ENCODE measurements at regions not wholly inside any gene's neighbourhood (a gene's known extent, or its start where the extent isn't known, plus 50 kb on each side); places are given as distances from the start of the nearest gene placed in this dataset.

- Histone ChIP-seq H3F3A (ENCODE audit: low read depth) (no peaks in the 10 kb centered on the region), H3K36me3 (no peaks in the 10 kb centered on the region), H4K20me1 (ENCODE audit: low read depth) (no peaks in the 10 kb centered on the region), H3K27ac (no peak overlapping the region), H3K9me3 (ENCODE audit: low read depth) (no peaks in the 10 kb centered on the region), H3K9ac (no peak overlapping the region), H3K4me1 (no peaks in the 10 kb centered on the region), H2AFZ (replicated peaks) (no peak overlapping the region), H3K4me3 (no peak overlapping the region), H3K4me2 (no peak overlapping the region), H3K27me3 (no peaks in the 10 kb centered on the region), H3K79me2 (ENCODE audit: low read depth) (no peaks in the 10 kb centered on the region)
- Mint-ChIP-seq H3K4me3 (no peak overlapping the region), H3K36me3 (no peaks in the 10 kb centered on the region), H3K27ac (no peak overlapping the region), H3K4me1 (peaks cover 19% of the 10 kb centered on the region), H3K9me3 (peaks cover 3% of the 10 kb centered on the region), H3K27me3 (ENCODE audit: insufficient read depth, low read depth) (no peaks in the 10 kb centered on the region)
- no peak for DNase-seq (ENCODE audit: low spot score)
- TF ChIP-seq EZH2phosphoT487 (IDR thresholded peaks at IDR 0.05) (no peak), CTCF (IDR thresholded peaks at IDR 0.05) (no peak), EZH2 (IDR thresholded peaks at IDR 0.05) (no peak)
These were observed 52.8 kb upstream of the C3orf49 start for GRCh38 chr3:63766261-63766660.

- H3K27me3 ChIP-seq = no peaks in the 10 kb centered on the region
- Mint-ChIP-seq H3K36me3 (no peaks in the 10 kb centered on the region), H3K9me3 (peaks cover 4% of the 10 kb centered on the region)
These were observed 50.7 kb upstream of the C3orf49 start for GRCh38 chr3:63768386-63768785.

GRCh38 chr3:63768888-63769287 is 50.2 kb upstream of the C3orf49 start:
- no peak overlapping the region for H2AFZ ChIP-seq (replicated peaks)
- TF ChIP-seq EZH2 (IDR thresholded peaks at IDR 0.05) = no peak
- H3K27me3 ChIP-seq = no peaks in the 10 kb centered on the region
- no peak overlapping the region for H3K4me3 ChIP-seq
- H3K27ac ChIP-seq = no peak overlapping the region
- DNase-seq (ENCODE audit: low spot score) = no peak
- Mint-ChIP-seq H3K27ac (no peak overlapping the region), H3K9me3 (peaks cover 4% of the 10 kb centered on the region), H3K36me3 (no peaks in the 10 kb centered on the region), H3K4me3 (no peak overlapping the region), H3K27me3 (ENCODE audit: insufficient read depth, low read depth) (no peaks in the 10 kb centered on the region), H3K4me1 (peaks cover 11% of the 10 kb centered on the region)
- no peaks in the 10 kb centered on the region for H3K4me1 ChIP-seq
- no peak overlapping the region for H3K4me2 ChIP-seq
- no peaks in the 10 kb centered on the region for H3K9me3 ChIP-seq (ENCODE audit: low read depth)
- no peaks in the 10 kb centered on the region for H4K20me1 ChIP-seq (ENCODE audit: low read depth)
- no peak overlapping the region for H3K9ac ChIP-seq
- no peaks in the 10 kb centered on the region for H3K79me2 ChIP-seq (ENCODE audit: low read depth)
- no peaks in the 10 kb centered on the region for H3F3A ChIP-seq (ENCODE audit: low read depth)
- H3K36me3 ChIP-seq = no peaks in the 10 kb centered on the region

More at GRCh38 chr3:63768386-63768785, 50.7 kb upstream of the C3orf49 start:
- Histone ChIP-seq H2AFZ (replicated peaks) (no peak overlapping the region), H4K20me1 (ENCODE audit: low read depth) (no peaks in the 10 kb centered on the region), H3K27ac (no peak overlapping the region), H3K4me2 (no peak overlapping the region), H3K4me3 (no peak overlapping the region), H3K9ac (no peak overlapping the region), H3K79me2 (ENCODE audit: low read depth) (no peaks in the 10 kb centered on the region), H3K9me3 (ENCODE audit: low read depth) (no peaks in the 10 kb centered on the region), H3K36me3 (no peaks in the 10 kb centered on the region), H3F3A (ENCODE audit: low read depth) (no peaks in the 10 kb centered on the region), H3K4me1 (no peaks in the 10 kb centered on the region)
- H3K4me1 Mint-ChIP-seq = peaks cover 11% of the 10 kb centered on the region
- no peak for TF ChIP-seq EZH2phosphoT487 (IDR thresholded peaks at IDR 0.05)
- no peak for TF ChIP-seq CTCF (IDR thresholded peaks at IDR 0.05)
- TF ChIP-seq EZH2 (IDR thresholded peaks at IDR 0.05) = no peak
- H3K27me3 Mint-ChIP-seq (ENCODE audit: insufficient read depth, low read depth) = no peaks in the 10 kb centered on the region
- no peak for DNase-seq (ENCODE audit: low spot score)
- no peak overlapping the region for H3K4me3 Mint-ChIP-seq
- H3K27ac Mint-ChIP-seq = no peak overlapping the region
